WTC11 (cell line): ENCODE measurements at regions not wholly inside any gene's neighbourhood (a gene's known extent, or its start where the extent isn't known, plus 50 kb on each side); places are given as distances from the start of the nearest gene placed in this dataset.

Experiments used
- ATAC-seq: fragments of 200-7000 bp; cut with Tn5 transposase; 2 replicates; pipeline ENCODE4 v1.10.0; 2021; ENCODE audit warnings: mild to moderate bottlenecking, moderate library complexity
- CTCF ChIA-PET: fragments of 300-600 bp; sonication (Branson Sonifier 250); formaldehyde crosslinking; loops from one replicate; lab custom pipeline; 2021; ENCODE audit warnings: antibody characterized with exemption; lab: Charles Lee
- POLR2A ChIA-PET: fragments of 350-600 bp; sonication (Branson Sonifier 250); formaldehyde crosslinking; loops from one replicate; lab custom pipeline; 2021; ENCODE audit warnings: antibody characterized with exemption; lab: Charles Lee
- DNase-seq: peaks from one replicate; pipeline ENCODE4 v3.0.0; 2021; ENCODE audit warnings: low spot score
- H3K27ac Mint-ChIP-seq: 2 replicates; pipeline ENCODE4 v1.8.0; 2021; ENCODE audit warnings: mixed read lengths
- H3K27me3 Mint-ChIP-seq: 2 replicates; pipeline ENCODE4 v1.8.0; 2021; ENCODE audit warnings: low read depth, mild to moderate bottlenecking, moderate library complexity, mixed read lengths
- H3K36me3 Mint-ChIP-seq: 2 replicates; pipeline ENCODE4 v1.8.0; 2021; ENCODE audit warnings: mixed read lengths
- H3K4me1 Mint-ChIP-seq: 2 replicates; pipeline ENCODE4 v1.8.0; 2022; ENCODE audit warnings: mixed read lengths
- H3K4me3 Mint-ChIP-seq: 2 replicates; pipeline ENCODE4 v1.8.0; 2021; ENCODE audit warnings: mild to moderate bottlenecking, moderate library complexity, mixed read lengths
- H3K9me3 Mint-ChIP-seq: 2 replicates; pipeline ENCODE4 v1.8.0; 2021; ENCODE audit warnings: mixed read lengths
- CREM ChIP-seq: sonication (generic); formaldehyde crosslinking; IDR thresholded peaks from 2 replicates; pipeline ENCODE4 v1.8.1; 2022; ENCODE audit warnings: mild to moderate bottlenecking, missing genetic modification reagents, moderate library complexity
- CTCF ChIP-seq: fragments of 200-600 bp; IDR thresholded peaks from 2 replicates; pipeline ENCODE4 v1.8.0; 2022; ENCODE audit warnings: antibody characterized with exemption
- FOXP1 ChIP-seq: sonication (generic); formaldehyde crosslinking; IDR thresholded peaks from 2 replicates; pipeline ENCODE4 v1.8.0; 2022; ENCODE audit warnings: missing genetic modification reagents, mild to moderate bottlenecking, moderate library complexity, borderline replicate concordance
- GRHL2 ChIP-seq: fragments of 250-450 bp; sonication (Bioruptor Pico); IDR thresholded peaks from 2 replicates; pipeline ENCODE4 v1.8.0; 2022; ENCODE audit warnings: mild to moderate bottlenecking, moderate library complexity; ENCODE audit not compliant: insufficient replicate concordance, severe bottlenecking
- PRRX2 ChIP-seq: fragments of 250-450 bp; sonication (Bioruptor Pico); IDR thresholded peaks from 2 replicates; pipeline ENCODE4 v1.8.0; 2021; ENCODE audit warnings: mild to moderate bottlenecking
- TCF7 ChIP-seq: sonication (generic); formaldehyde crosslinking; IDR thresholded peaks from 2 replicates; pipeline ENCODE4 v1.8.0; 2022; ENCODE audit warnings: mild to moderate bottlenecking, low read depth, missing genetic modification reagents, moderate library complexity
- USF2 ChIP-seq: sonication (generic); formaldehyde crosslinking; IDR thresholded peaks from 2 replicates; pipeline ENCODE4 v1.8.1; 2023; ENCODE audit warnings: mild to moderate bottlenecking, missing genetic modification reagents, moderate library complexity
- ZNF121 ChIP-seq: sonication (generic); formaldehyde crosslinking; IDR thresholded peaks from 2 replicates; pipeline ENCODE4 v1.8.0; 2023; ENCODE audit warnings: missing genetic modification reagents
- TF ChIP-seq, protein P1 (sequence below): sonication (generic); formaldehyde crosslinking; IDR thresholded peaks from 2 replicates; pipeline ENCODE4 v1.8.0; 2023; ENCODE audit warnings: missing genetic modification reagents, mild to moderate bottlenecking, borderline replicate concordance
- TF ChIP-seq, protein P2 (sequence below): sonication (generic); formaldehyde crosslinking; IDR thresholded peaks from 2 replicates; pipeline ENCODE4 v1.8.1; 2023; ENCODE audit warnings: mild to moderate bottlenecking, missing genetic modification reagents
- TF ChIP-seq, protein P3 (sequence below): sonication (generic); formaldehyde crosslinking; conservative IDR thresholded peaks from 2 replicates; pipeline ENCODE4 v1.8.1; 2023; ENCODE audit warnings: mild to moderate bottlenecking, low read depth, missing genetic modification reagents, moderate library complexity

DNA sequence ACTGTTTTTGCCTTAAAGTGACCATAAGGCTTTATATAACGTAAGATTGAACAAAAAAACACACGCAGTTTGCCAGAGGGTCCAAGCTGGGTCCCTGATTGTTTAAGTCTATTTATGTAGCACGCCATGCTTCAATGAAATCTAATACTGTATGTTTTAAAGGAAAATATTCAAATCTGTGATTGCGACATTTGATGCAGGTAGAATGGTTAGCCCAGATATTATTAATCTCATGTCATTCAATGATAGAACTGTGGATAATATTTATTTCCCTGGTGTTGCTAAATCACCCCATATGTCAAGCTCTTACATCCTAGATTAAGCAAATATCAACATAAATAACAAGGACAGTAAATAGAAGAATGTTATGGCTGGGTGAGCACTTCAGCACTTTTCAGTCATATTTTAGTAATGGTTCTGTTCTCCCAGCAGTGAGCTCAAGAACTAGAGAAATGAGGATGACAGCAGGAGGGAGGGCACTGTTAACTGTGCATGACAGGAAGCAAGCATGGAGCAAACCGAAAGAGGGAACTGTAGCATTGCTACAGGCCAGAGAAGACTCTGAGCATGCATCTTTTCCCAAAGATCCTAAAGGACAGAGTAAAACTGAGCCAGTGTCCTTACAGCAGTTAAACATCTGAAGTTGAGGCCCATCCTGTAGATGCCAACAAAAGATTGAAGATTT, 465.7 kb upstream of the MGAT4C start (continued):
- TF ChIP-seq, protein P1, sequence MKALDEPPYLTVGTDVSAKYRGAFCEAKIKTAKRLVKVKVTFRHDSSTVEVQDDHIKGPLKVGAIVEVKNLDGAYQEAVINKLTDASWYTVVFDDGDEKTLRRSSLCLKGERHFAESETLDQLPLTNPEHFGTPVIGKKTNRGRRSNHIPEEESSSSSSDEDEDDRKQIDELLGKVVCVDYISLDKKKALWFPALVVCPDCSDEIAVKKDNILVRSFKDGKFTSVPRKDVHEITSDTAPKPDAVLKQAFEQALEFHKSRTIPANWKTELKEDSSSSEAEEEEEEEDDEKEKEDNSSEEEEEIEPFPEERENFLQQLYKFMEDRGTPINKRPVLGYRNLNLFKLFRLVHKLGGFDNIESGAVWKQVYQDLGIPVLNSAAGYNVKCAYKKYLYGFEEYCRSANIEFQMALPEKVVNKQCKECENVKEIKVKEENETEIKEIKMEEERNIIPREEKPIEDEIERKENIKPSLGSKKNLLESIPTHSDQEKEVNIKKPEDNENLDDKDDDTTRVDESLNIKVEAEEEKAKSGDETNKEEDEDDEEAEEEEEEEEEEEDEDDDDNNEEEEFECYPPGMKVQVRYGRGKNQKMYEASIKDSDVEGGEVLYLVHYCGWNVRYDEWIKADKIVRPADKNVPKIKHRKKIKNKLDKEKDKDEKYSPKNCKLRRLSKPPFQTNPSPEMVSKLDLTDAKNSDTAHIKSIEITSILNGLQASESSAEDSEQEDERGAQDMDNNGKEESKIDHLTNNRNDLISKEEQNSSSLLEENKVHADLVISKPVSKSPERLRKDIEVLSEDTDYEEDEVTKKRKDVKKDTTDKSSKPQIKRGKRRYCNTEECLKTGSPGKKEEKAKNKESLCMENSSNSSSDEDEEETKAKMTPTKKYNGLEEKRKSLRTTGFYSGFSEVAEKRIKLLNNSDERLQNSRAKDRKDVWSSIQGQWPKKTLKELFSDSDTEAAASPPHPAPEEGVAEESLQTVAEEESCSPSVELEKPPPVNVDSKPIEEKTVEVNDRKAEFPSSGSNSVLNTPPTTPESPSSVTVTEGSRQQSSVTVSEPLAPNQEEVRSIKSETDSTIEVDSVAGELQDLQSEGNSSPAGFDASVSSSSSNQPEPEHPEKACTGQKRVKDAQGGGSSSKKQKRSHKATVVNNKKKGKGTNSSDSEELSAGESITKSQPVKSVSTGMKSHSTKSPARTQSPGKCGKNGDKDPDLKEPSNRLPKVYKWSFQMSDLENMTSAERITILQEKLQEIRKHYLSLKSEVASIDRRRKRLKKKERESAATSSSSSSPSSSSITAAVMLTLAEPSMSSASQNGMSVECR (CRISPR knock-in tag): no peak
- TF ChIP-seq CTCF: no peak

DNA sequence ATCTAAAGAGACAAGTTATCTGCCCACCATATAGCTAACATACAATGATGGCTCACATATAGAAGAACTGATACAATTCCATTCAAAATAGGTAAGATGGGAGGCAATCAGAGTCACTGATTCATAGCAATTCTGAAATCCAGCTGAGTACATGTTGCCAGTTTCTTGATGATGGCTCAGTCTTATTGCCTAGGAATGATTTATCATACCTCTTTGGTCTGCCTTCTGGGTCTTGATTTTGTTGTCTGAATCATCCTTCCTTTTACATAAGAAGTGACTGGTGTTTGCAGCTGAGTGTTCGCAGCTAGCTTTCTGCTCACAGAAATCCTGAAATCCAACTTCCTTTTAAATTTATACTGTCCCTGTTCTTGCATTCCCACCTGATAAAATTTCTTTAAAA, 463.2 kb upstream of the MGAT4C start:
- peaks cover 5% of the 10 kb centered on the region; the same call in 1 of the 2 replicates for H3K9me3 Mint-ChIP-seq
- CTCF ChIA-PET: no interaction called here
- no peaks in the 10 kb centered on the region for H3K27me3 Mint-ChIP-seq
- POLR2A ChIA-PET: no interaction called here
- no peak for DNase-seq
- H3K4me1 Mint-ChIP-seq: peaks cover 9% of the 10 kb centered on the region
- H3K4me3 Mint-ChIP-seq: no peak overlapping the region
- H3K27ac Mint-ChIP-seq: no peak overlapping the region
- no peak for TF ChIP-seq ZNF121 (CRISPR knock-in tag)
- TF ChIP-seq FOXP1 (CRISPR knock-in tag): no peak
- TF ChIP-seq, protein P2, sequence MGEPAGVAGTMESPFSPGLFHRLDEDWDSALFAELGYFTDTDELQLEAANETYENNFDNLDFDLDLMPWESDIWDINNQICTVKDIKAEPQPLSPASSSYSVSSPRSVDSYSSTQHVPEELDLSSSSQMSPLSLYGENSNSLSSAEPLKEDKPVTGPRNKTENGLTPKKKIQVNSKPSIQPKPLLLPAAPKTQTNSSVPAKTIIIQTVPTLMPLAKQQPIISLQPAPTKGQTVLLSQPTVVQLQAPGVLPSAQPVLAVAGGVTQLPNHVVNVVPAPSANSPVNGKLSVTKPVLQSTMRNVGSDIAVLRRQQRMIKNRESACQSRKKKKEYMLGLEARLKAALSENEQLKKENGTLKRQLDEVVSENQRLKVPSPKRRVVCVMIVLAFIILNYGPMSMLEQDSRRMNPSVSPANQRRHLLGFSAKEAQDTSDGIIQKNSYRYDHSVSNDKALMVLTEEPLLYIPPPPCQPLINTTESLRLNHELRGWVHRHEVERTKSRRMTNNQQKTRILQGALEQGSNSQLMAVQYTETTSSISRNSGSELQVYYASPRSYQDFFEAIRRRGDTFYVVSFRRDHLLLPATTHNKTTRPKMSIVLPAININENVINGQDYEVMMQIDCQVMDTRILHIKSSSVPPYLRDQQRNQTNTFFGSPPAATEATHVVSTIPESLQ: no peak
- TF ChIP-seq, protein P3, sequence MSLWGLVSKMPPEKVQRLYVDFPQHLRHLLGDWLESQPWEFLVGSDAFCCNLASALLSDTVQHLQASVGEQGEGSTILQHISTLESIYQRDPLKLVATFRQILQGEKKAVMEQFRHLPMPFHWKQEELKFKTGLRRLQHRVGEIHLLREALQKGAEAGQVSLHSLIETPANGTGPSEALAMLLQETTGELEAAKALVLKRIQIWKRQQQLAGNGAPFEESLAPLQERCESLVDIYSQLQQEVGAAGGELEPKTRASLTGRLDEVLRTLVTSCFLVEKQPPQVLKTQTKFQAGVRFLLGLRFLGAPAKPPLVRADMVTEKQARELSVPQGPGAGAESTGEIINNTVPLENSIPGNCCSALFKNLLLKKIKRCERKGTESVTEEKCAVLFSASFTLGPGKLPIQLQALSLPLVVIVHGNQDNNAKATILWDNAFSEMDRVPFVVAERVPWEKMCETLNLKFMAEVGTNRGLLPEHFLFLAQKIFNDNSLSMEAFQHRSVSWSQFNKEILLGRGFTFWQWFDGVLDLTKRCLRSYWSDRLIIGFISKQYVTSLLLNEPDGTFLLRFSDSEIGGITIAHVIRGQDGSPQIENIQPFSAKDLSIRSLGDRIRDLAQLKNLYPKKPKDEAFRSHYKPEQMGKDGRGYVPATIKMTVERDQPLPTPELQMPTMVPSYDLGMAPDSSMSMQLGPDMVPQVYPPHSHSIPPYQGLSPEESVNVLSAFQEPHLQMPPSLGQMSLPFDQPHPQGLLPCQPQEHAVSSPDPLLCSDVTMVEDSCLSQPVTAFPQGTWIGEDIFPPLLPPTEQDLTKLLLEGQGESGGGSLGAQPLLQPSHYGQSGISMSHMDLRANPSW (CRISPR knock-in tag): no peak
- TF ChIP-seq USF2: no peak
- TF ChIP-seq GRHL2: no peak
- TF ChIP-seq CTCF: no peak
- no peak for TF ChIP-seq CREM (CRISPR knock-in tag)
- TF ChIP-seq TCF7 (CRISPR knock-in tag): no peak
- no peak for TF ChIP-seq PRRX2 (CRISPR knock-in tag)
- TF ChIP-seq, all 79 proteins: peak for 0
- H3K36me3 Mint-ChIP-seq: no peaks in the 10 kb centered on the region
- no peak for ATAC-seq
